ENCODE measurements at regions not wholly inside any gene's neighbourhood (a gene's known extent, or its start where the extent isn't known, plus 50 kb on each side); places are given as distances from the start of the nearest gene placed in this dataset.

GRCh38 chr1:95780836-95781235 lies 546.8 kb downstream of the RWDD3 start (continued):
- TF ChIP-seq CHD7 (IDR thresholded peaks at IDR 0.05; ENCODE audit: insufficient replicate concordance, low read length) = no peak
- TF ChIP-seq FOSL1 (IDR thresholded peaks at IDR 0.05; ENCODE audit: insufficient read depth, low read depth, low read length) = no peak
- no peak for TF ChIP-seq JUND (IDR thresholded peaks at IDR 0.05; ENCODE audit: low read length)
- TF ChIP-seq NRF1 (IDR thresholded peaks at IDR 0.05; ENCODE audit: low read depth, low read length) = no peak
- no peak for TF ChIP-seq SP4 (IDR thresholded peaks at IDR 0.05; ENCODE audit: low read length)
- no peak for TF ChIP-seq EGR1 (IDR thresholded peaks at IDR 0.05; ENCODE audit: borderline replicate concordance, low read depth, low read length)
- TF ChIP-seq CHD2 (IDR thresholded peaks at IDR 0.05; ENCODE audit: low read length) = no peak

All from H1 (cell line).